GM18520 (cell line): ENCODE measurements at regions not wholly inside any gene's neighbourhood (a gene's known extent, or its start where the extent isn't known, plus 50 kb on each side); places are given as distances from the start of the nearest gene placed in this dataset.

Experiments used
- ATAC-seq: cut with Tn5 transposase; IDR thresholded peaks from one replicate; pipeline ENCODE4 v1.9.1; 2021; ENCODE audit not compliant: unreplicated experiment

DNA sequence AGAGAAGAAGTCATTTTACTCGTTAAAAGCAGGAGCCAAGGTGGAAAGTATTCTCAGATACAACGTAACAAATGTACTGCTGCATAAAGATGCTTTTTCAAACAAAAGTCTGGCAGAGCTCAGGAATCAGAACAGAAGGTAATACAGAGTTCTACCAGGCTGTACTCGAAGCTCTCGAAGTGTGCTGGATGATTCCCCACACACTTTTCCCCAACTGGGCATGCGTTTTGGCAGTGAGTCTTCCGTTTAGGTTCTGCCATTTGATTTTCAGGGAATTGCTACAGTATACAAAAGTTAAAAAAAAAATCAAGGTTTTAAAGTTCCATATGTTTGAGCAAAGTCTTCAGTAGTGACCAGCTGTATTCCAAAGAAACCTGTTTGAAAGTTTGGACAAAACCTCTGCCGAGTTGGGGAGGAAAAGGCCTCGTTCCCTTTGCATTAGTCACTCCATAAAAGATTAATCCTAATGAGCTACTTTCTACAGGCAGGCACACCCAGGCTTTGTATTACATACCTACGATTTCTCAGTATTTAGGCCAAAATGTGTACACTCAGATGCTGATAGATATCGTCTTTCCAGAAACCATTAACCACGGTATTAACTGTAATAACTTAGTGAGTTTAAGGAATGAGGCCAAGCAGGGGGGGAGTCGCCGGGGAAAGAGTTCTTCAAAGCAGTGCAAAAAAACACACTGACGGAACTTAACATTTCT lies 477.1 kb downstream of the LMO4 start:
- no peak for ATAC-seq

DNA sequence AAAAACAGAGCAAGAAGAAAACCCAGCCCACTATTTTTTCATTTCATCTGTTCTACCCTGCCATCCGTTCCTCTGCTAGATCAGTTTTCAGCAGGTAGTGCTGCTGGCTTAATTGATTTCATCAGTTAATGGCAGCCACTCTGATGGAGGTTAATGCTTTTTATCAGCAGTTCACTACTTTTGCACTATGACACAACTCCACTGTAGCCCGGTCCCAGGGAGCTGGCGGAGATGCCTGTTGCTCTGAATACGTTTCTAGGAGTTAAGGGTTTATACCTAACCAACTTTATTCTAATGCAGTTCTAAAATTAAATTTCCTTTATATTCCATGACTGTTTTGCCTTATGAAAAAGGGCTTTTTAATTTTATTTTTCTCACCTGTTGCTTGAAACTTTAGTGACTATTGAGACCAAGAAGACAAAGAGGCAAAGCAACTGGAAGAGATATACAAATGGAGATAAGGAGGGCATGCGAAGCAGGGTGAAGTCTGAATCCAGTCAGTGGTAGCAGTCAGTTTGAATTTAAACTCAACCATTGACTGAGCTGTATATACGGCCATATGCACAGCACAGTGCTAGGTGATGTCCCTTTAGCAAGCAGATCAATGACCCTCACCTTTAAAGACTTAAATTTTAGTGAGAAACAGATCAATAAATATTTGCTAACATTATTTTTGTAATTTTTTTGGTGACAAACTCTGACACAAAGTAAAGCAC lies 477.9 kb downstream of the LMO4 start:
- no peak for ATAC-seq

DNA sequence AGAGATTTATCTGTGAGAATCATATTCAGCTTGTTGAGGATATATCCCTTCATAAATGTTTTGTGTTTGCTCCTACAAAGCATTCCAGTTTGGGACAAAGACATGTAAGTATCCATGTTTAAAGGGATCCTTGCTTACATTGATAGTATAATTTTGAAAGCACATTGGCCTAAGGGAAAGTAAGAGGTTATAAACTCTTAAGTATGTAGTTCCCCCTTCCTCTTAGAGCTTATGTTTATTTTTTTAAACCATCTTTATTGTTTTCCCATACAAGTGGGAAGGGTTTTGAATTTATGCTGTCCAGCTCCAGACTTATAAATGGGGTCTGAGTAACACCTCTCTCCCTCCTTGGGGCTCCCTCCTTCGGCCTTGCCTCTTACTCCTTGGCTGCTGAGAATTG lies 481.5 kb downstream of the LMO4 start:
- ATAC-seq, result no peak

DNA sequence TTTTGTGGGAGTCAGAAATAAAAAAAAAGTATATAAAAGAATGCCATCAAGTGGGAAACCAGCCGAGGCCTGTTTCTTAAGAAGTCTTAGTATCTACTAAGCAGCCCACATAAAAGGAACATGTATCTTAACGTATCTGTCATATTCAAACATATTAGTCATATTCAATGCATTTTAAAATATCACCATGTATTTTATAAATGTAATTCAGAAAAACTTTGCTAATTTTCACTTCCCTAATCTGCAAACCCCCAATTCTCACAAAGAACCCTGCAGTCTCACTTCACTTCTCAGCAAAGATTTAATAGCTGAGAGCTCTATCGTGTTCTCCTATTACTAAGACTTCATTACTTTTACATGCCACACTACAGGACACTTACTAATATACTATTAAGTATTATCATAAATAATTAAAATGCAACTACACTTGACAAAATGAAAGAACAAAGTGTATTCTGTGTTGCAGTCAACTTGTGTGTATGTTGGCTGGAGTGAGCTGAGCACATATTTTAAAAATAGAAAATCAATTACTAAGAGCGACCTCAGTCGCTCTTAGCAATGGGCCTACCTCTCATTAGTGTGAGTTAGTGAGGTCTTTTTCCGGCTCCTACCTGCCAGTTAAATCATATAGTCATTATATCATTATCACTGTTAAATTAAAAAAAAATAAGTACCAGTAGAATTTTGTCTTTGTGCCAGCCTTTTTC lies 484.3 kb downstream of the LMO4 start:
- ATAC-seq, result peak; percentile 69

DNA sequence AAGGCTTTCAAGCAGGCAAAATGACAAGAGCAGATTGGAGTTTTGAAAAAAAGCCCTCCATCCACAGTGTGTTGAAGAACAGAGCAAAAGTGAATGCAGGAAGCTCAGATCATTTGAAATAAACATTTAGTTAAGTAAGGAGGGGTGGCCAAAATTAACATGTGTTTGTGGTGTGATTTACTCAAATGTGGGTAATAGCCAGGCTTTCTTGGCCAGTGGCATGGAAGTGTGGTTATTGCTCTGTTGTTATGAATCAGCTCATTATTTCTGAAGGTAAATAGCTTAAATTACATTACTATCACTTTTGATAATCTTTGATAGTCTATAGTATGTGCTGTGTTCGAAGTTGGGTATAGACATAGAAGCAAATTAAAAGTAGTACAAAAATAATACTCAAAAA lies 485.9 kb downstream of the LMO4 start:
- ATAC-seq, result no peak

DNA sequence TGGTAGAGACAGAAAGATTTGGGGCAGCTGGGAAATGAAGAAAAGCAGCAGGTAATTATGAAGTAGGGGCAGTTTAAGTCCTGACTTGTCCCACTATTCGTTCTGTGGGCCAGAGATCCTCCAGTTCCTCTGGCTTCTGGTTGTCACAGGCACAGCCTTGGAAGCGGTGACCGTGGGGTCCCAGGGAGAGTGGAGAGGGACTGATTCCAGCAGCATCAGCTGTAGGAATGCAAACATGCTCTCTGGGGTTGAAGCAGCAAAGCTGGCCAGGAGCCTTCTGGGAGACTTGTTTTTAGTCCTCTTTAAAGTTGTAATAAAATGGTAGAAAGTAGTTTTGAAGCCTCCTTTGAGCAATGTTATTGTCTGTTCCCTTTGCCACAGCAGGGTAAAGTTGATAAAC lies 488.0 kb downstream of the LMO4 start:
- no peak for ATAC-seq

DNA sequence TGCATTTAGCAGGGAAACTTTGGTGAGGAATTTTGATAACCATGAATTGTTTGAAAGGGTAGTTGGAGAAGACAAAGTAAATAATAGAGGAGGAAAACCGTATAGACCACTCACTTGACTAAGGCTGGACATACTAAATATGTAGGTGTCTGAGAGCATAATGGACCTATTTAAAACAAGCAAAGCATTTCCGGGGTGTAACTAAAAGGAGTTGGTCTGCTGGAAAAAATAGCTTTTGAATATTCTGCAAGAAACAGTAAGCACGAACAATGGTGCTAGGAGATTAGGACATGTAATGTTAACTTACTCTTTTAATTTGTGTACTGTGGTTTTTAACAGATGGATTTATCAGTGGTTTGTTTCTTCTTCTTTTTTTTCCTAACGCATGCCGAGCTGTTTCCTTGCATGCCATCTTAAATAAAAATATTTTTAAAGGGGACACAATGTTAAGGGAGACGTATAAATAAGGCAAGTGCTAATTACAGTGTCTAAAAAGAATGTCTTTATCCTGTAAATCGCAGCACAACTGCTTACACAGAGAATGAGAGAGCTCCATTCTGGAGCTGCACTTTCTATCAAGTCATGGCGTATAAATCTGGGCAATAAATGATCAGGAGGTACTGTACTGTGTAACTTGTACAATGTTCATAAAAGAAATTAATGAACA lies 492.1 kb downstream of the LMO4 start:
- ATAC-seq, result no peak

DNA sequence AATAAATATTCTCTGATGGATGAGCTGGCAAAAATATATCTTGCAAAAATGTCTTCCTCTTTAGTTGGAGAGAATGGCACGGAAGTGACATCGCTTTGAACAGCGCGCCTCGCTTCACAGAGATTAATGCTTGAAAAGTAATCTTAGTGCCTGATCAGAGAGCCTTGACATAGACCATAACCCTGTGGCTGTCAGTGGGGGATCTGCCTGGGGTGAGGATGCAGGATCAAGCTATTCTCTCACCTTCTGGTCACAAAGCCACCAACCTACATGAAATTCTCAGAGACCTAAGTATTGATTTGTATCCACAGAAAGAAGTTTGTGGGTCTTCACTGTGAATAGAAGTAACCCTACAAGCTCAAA lies 492.6 kb downstream of the LMO4 start:
- no peak for ATAC-seq

DNA sequence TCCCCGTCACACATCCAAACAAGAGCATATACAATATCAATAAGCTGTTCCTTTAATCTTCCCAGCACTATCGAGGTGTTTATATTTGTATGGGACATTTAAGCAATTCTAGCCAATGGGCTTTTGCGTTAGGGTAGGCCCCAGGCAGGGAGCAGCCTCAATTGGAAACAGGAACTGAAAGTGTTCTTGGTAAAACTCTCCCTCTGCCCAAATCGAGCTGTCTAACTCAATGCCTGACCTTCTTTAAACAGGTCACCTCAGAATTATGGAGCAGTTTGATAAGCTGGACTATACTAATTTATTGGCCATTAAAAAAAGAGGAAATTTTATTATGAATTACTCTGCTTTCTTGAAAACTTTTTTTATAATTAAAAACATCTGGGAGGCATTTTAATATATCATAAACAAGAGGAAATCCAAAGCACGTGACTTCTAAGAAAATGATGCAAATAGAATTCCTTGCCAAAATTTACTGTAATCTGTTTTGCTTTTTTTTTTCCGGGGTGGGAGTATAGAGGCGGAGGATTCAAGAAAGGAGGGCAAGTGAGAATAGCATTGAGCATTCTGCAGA lies 498.1 kb downstream of the LMO4 start:
- peak; percentile 75 for ATAC-seq

DNA sequence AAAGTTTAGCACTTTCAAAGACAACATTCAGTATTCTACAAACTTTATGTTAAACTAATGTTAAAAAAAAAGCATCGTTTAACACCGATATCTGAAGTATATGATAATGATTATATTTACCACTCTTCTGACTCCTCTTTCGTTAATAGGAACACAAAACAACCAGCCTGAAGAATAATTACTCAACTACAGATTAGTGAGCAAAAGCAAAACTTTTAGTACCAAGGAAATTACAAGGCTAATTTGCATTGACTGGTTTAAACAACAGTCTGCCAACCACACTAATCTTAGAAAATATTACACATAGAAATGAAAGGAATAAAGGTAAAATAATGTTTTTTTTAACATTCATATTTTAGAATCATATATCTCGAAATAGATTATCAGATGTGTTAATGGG lies 500.7 kb downstream of the LMO4 start:
- ATAC-seq, result no peak

DNA sequence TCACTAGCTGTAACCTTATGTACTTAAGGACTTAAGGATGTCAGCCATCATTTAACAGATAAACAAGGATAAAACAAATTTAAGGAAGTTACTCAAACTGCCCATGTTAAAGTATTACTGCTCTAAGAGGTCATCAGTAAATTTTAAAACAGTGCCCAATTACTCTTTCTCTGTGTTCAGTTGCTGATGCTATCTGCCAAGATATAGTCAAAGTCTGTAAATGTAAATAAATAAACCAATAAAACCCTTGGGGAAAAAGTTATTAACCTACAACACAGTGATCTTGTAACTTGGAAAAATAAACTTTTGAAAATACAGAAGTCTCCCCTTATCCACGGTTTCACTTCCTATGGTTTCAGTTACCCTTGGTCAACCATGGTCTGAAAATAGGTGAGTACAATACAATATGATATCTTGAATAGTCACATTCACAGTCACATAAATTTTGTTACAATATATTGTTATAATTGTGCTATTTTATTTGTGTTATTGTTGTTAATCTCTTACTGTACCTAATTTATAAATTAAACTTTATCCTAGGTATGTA lies 501.8 kb downstream of the LMO4 start:
- ATAC-seq, result no peak

DNA sequence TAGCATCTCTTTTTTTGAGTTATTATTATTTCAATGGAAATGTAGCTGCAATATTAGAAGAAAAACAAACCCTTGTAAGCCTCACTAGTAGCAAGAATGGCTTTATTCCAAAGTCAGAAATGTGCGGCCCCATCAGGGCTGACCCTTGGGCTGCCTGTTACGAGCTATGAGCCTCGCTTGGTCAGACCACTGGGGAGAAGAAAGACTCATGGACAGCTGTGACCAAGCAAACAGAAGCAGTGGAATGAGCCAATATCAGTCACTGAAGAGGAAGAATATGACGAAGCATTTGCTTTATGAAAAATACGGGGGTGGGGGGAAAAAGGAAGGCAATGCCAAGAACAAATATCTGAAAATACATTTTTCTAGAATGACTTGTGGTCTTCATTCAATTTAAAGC lies 504.5 kb downstream of the LMO4 start:
- ATAC-seq, result no peak

DNA sequence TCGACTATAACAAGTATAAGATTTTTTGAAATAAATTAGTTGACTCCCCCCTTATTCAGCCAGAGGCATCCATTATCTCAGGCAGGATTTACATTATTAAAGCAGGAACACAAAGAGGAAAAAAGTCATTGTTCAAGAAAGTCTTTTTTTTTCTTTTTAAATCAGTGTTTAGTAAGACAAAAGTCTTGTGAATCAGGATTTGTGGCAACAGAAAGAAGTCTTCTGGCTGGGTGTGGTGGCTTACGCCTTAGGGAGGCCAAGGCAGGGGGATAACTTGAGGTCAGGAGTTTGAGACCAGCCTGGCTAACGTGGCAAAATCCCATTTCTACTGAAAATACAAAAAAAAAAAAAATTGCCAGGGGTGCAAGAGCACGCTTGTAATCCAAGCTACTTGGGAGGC lies 505.5 kb downstream of the LMO4 start:
- ATAC-seq, result no peak

DNA sequence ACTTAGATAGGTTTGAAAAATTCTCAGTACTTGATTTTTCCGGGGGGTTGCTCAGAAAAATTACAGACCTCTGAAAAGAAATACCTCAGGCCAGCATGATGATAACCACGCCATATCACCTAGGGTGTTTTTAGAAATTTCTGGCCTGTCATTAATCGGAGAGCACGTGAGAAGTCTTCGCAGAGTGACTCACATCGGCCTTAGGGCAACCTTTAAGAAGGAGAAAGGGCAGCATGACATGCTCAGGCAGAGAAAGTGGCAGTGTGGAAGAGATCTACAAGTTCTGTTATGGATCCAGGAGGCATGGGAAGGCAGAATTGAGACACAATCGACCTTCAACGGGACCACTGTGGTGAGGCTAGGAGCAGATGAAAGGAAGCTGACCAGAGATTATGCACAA lies 506.3 kb downstream of the LMO4 start:
- no peak for ATAC-seq

DNA sequence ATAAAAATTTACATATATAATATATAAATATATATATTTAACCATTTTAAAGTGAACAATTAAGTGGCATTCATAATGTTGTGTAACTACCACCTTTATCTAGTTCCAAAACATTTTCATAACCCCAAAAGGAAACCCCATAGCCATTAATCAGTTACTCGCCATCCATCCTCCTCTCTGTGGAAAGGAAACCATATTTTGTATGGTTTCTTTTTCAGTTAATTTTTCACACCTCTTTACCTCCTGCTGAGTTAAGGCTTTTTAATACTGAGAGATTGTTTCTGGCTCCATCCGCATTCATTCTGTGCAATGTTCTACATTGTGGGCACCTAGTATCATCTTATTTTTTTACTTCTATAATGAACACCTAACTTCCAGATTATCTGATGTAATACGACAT lies 512.1 kb downstream of the LMO4 start:
- peak; percentile 84 for ATAC-seq

DNA sequence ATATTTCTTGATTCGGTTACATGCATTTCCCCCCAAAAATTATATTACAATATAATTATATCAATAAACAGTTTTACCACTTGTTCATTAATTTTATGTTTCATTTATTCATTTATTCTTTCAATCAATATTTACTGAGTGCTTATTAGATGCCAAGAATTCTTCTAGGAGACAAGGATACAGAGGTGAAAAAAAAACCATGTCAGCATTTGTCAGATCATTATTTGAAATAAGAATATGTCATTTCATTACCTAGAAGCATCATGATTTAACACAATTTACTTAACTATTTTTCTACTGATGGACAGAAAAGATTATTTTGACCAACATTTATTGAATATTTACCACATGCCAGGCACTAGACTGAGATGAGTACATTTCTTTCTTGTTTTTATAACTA lies 512.7 kb downstream of the LMO4 start:
- no peak for ATAC-seq

DNA sequence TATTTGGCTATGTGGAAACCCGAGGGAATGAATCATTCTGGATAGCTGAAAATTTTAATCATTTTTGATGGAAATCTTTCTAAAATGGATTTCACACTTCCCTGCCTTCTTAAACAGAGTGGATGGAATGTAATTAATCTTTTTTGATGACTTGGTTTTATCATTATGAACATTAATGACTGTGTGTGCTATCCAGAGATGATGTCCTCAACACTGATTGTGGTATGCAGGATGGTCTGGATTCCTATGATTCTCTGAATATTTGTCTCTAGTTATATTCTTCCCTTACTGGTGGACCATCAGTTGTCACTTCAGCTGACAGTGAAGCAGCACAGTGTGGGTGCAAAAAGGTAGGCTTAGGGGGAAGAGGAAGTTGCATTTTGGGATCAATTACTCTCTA lies 513.5 kb downstream of the LMO4 start:
- no peak for ATAC-seq

DNA sequence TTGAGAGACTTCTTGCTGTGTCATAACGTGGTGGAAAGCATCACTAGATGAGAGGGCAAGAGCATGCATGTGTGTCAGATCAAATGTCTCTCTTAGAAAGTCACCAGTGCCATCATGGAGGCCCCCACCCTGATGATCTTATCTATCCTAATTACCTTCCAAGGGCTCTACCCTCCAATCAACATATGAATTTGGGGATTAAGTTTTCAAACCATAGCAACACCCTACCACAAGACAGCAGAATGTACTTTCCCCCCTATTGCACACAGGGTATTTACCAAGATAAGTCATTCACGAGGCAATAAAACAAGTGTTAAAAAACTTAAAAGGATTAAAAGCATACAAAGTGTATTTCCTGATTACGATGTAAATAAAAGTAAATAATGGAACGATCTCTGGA lies 515.6 kb downstream of the LMO4 start:
- ATAC-seq, result no peak

DNA sequence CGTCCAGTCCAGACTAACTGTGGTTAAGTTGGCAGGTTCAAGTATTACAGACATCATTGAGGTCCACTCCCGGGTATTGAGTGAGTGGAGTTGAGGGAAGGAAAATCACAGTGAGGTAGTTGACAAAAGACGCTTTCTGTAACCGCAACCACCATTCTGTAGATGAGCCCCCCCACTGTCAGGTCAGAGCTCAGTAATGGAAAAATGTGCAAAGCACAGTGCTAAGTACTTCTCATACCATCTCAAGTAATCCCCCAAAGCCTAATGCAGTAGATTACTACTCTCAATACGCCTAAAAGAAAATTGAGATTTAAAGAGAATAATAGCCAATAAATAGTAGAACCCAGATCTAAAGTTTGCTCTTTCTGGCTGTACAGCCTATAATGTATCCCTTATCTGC lies 522.8 kb downstream of the LMO4 start:
- ATAC-seq, result no peak

DNA sequence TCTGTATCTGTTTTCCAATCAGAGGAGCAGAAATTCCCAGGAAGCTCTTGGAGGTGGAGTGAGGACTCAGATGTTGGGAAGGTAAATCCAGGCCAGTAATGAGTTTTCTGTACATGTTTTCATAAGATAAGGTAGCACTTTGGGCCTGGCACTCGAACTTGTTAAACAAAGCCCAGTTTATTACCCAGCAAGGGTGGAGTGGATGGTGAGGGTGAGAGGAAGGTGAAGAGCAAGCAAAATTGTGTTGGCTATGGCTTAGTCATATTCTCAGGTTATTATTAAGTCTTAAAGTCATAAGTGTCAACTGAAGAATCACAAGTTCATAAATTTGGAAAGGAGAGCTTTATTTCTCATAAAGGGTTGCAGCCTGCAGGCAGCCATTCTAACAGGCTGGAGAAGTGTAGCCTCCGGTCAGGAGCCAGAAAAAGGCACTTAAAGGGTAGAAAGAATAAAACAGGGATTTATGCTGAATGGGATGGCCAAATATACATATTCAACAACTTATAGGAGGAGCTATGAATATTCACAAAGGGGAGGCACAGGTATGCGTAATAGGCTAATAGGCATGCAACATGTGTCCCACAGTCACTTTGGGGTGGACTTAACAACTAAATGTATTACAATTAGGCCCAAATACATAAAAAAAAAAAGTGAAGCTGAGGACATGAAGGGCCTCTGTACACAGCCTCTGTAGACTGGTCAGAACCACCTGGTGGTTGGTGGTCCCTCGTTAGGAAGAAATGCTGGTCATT lies 523.9 kb downstream of the LMO4 start:
- no peak for ATAC-seq
